Gastrocnemius medialis (tissue), 4 donors: ENCODE measurements at regions not wholly inside any gene's neighbourhood (a gene's known extent, or its start where the extent isn't known, plus 50 kb on each side); places are given as distances from the start of the nearest gene placed in this dataset.

Experiments
- ATAC-seq, 2 donors: fragments of 150-250 bp; one replicate each; pipeline ENCODE4 v1.9.1; 2016
- DNase-seq, 2 donors: peaks; one replicate each; pipeline ENCODE4 v3.0.0-alpha.2; 2019
- H3K27ac ChIP-seq, 4 donors: fragments of 200-600 bp; sonication (generic); 1 replicate in 1 of 4; 2 replicates in 3 of 4; pipeline ENCODE4 v1.5.1; 2016 to 2018; ENCODE audit warnings: mild to moderate bottlenecking in 2 of 4, moderate library complexity in 1 of 4
- H3K27me3 ChIP-seq, 3 donors: fragments of 200-600 bp; sonication (generic) in 2 of 3; 1 replicate in 1 of 3; 2 replicates in 2 of 3; pipeline versions ENCODE4 v1.5.1 to v1.6.0; 2016 to 2019; ENCODE audit warnings: mild to moderate bottlenecking in 1 of 3, moderate library complexity in 1 of 3
- H3K36me3 ChIP-seq, 2 donors: fragments of 200-600 bp; sonication (generic) in 1 of 2; one replicate each; pipeline ENCODE4 v1.5.1; 2017 to 2018
- H3K4me1 ChIP-seq, 2 donors: fragments of 200-600 bp; sonication (generic) in 1 of 2; one replicate each; pipeline ENCODE4 v1.5.1; 2016 to 2017; ENCODE audit warnings: mild to moderate bottlenecking in 2 of 2
- H3K4me3 ChIP-seq, 4 donors: fragments of 200-600 bp; sonication (generic) in 3 of 4; 1 replicate in 1 of 4; 2 replicates in 3 of 4; pipeline ENCODE4 v1.5.1; 2016 to 2019; ENCODE audit warnings: mild to moderate bottlenecking in 2 of 4
- H3K9me3 ChIP-seq, 3 donors: fragments of 200-600 bp; sonication (generic) in 2 of 3; 1 replicate in 1 of 3; 2 replicates in 2 of 3; pipeline ENCODE4 v1.5.1; 2016 to 2019
- POLR2A ChIP-seq, 2 donors: fragments of 450-650 bp; IDR thresholded peaks; one replicate each; pipeline ENCODE4 v1.6.1; 2017; ENCODE audit warnings: antibody characterized with exemption in 2 of 2, mild to moderate bottlenecking in 2 of 2, moderate library complexity in 2 of 2
- in situ Hi-C, 4 donors: fragments of 200-750 bp; cut with MboI; loops; one replicate each; pipeline versions ENCODE4 v1.15.0 to v1.8.0; 2017; ENCODE audit warnings: low sequenced_read_pairs in 4 of 4
- intact Hi-C: fragments of 100-400 bp; cut with DNase I; formaldehyde crosslinking; loops from one replicate; pipeline ENCODE4 v1.15.1; 2023; ENCODE audit warnings: low total_unique reads
- TF ChIP-seq, protein P1 (sequence below), 5 experiments: fragments of 450-650 bp in 3 of 5; fragments of 200-600 bp in 2 of 5; sonication (generic) in 2 of 5; IDR thresholded peaks in 4 of 5; conservative IDR thresholded peaks in 1 of 5; 1 replicate in 4 of 5; 2 replicates in 1 of 5; pipeline ENCODE4 v1.5.1; 2016 to 2019; ENCODE audit warnings: antibody characterized with exemption in 5 of 5, mild to moderate bottlenecking in 3 of 5, moderate library complexity in 3 of 5

DNA sequence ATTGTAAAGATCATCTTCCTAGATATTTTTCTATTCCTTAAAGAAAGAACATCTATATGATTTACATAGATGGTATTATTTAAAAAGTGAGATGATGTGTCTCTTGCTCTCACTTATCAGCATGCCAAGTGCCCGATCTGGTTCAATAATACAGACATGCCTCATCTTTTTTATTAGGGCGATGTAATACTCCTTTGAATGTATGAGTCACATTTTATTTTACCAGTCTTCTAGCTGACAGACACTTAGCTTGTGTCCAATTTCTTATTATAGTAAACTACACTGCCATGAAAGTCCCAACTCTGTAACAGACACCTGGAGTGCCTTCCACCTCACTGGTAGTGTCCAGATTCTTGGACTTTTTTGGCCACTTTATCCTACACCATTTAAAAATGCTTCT is 586.6 kb upstream of the BTBD3 start:
- no peak overlapping the region for H3K27ac ChIP-seq
- TF ChIP-seq, protein P1, sequence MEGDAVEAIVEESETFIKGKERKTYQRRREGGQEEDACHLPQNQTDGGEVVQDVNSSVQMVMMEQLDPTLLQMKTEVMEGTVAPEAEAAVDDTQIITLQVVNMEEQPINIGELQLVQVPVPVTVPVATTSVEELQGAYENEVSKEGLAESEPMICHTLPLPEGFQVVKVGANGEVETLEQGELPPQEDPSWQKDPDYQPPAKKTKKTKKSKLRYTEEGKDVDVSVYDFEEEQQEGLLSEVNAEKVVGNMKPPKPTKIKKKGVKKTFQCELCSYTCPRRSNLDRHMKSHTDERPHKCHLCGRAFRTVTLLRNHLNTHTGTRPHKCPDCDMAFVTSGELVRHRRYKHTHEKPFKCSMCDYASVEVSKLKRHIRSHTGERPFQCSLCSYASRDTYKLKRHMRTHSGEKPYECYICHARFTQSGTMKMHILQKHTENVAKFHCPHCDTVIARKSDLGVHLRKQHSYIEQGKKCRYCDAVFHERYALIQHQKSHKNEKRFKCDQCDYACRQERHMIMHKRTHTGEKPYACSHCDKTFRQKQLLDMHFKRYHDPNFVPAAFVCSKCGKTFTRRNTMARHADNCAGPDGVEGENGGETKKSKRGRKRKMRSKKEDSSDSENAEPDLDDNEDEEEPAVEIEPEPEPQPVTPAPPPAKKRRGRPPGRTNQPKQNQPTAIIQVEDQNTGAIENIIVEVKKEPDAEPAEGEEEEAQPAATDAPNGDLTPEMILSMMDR (IDR thresholded peaks at IDR 0.05 in 4 of 5, conservative IDR thresholded peaks at IDR 0.05 in 1 of 5), result no peak
- no peak for TF ChIP-seq POLR2A (IDR thresholded peaks at IDR 0.05)
- in situ Hi-C loops, result no loop called here
- H3K4me3 ChIP-seq, result no peak overlapping the region
- intact Hi-C loops, result no loop called here
- no peaks in the 10 kb centered on the region for H3K27me3 ChIP-seq
- peaks cover 0 to 11% of the 10 kb centered on the region in 2 donors for H3K4me1 ChIP-seq
- ATAC-seq, result peak; percentile 95 to 98
- peak in 1 of 2 donors; percentile 12 for DNase-seq
- H3K36me3 ChIP-seq, result no peaks in the 10 kb centered on the region
- H3K9me3 ChIP-seq, result no peaks in the 10 kb centered on the region

DNA sequence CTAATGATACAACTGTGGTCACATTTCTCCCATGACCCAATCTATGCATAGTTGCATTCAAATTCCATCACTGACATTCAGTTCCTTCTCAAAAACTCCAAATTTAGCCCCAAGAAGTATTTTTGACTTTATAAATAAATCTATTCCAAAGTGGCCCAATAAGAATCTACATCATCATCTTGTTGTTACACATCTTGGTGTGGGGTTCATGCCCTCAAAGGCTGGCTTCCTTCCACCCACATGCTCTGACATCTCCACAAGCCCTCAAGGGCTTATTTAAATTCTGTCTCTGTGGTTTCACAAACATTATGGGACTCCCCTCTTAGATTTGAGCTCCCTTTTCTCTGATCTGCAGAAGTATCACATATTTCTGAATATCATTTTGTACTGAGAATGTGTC is 585.3 kb upstream of the BTBD3 start:
- ATAC-seq (no peak), DNase-seq (no peak)
- Histone ChIP-seq H3K4me3 (no peak overlapping the region), H3K27me3 (no peaks in the 10 kb centered on the region), H3K27ac (no peak overlapping the region), H3K4me1 (peaks cover 0 to 11% of the 10 kb centered on the region in 2 donors), H3K9me3 (no peaks in the 10 kb centered on the region), H3K36me3 (no peaks in the 10 kb centered on the region)
- intact Hi-C loops (no loop called here), in situ Hi-C loops (no loop called here)
- TF ChIP-seq, protein P1 (IDR thresholded peaks at IDR 0.05 in 4 of 5, conservative IDR thresholded peaks at IDR 0.05 in 1 of 5), result no peak
- no peak for TF ChIP-seq POLR2A (IDR thresholded peaks at IDR 0.05)

DNA sequence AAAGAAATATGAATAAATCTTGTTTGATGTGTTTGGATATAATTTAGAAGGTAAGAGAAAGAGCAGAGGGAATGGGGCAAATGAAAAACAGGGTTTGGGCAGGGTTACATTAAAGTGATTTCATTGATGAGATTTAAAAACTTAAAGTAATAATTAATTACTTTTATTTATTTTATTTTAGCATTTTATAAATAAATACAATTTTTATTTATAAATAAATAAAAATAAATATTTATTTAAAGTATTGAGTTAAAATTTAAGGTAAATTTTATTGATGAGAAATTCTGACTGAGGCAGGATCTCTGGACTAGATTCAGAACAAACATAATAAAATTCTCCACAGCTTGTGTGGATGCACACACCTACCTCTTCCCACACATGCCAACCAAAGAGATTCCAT is 584.1 kb upstream of the BTBD3 start:
- no peaks in the 10 kb centered on the region for H3K36me3 ChIP-seq
- in situ Hi-C loops, result no loop called here
- DNase-seq, result no peak
- peaks cover 0 to 11% of the 10 kb centered on the region in 2 donors for H3K4me1 ChIP-seq
- no peak for ATAC-seq
- no peak overlapping the region for H3K27ac ChIP-seq
- H3K9me3 ChIP-seq, result no peaks in the 10 kb centered on the region
- TF ChIP-seq, protein P1 (IDR thresholded peaks at IDR 0.05 in 4 of 5, conservative IDR thresholded peaks at IDR 0.05 in 1 of 5), result no peak
- TF ChIP-seq POLR2A (IDR thresholded peaks at IDR 0.05), result no peak
- H3K4me3 ChIP-seq, result no peak overlapping the region
- no peaks in the 10 kb centered on the region for H3K27me3 ChIP-seq
- intact Hi-C loops, result no loop called here

DNA sequence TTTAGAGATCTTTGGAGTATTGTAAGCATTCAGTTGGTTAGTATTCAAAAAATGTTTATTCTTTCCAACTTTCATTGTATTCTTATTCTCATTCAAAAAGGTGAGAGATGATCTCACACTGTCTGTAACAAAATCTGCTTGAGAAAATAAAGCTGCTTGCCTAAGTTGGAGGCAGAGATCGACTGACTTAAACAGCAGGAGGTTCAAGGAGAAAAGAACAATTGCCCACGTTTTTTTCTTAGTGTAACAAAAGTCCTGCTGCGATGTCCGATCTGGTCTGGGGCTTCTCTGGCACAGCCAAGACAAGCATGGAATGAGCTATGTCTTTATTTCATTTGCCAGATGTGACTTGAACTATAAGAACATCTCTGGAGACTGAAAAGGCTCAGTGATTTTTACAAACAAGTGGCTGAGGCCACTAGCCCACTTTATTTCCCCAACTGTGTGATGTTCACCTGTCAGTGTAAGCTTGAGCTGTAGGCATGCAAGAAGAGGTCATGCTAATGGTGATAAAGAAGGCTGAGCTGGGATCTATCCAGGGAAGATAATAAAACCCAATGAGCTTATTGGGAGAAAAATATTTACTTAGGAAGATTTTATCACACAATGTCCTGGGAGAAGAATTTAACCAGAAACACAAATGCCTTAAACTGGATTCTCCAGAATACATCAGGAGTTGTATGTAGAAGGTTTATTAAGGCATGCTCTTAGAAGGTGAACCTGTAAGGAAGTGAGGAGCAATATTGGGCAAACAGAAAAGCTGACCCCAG is 580.1 kb upstream of the BTBD3 start:
- Histone ChIP-seq H3K36me3 (no peaks in the 10 kb centered on the region), H3K27ac (no peak overlapping the region), H3K4me3 (no peak overlapping the region), H3K4me1 (no peaks in the 10 kb centered on the region), H3K9me3 (no peaks in the 10 kb centered on the region), H3K27me3 (no peaks in the 10 kb centered on the region)
- TF ChIP-seq, protein P1 (IDR thresholded peaks at IDR 0.05 in 4 of 5, conservative IDR thresholded peaks at IDR 0.05 in 1 of 5), result no peak
- TF ChIP-seq POLR2A (IDR thresholded peaks at IDR 0.05), result no peak
- ATAC-seq (no peak), DNase-seq (no peak)
- in situ Hi-C loops, result no loop called here
- intact Hi-C loops, result no loop called here
